Smooth muscle cell (in vitro differentiated cells): ENCODE measurements at regions not wholly inside any gene's neighbourhood (a gene's known extent, or its start where the extent isn't known, plus 50 kb on each side); places are given as distances from the start of the nearest gene placed in this dataset.

Experiments
- DNase-seq: peaks from one replicate; lab custom pipeline; 2025; ENCODE audit not compliant: unreplicated experiment; lab: John Stamatoyannopoulos, UW
- H2AFZ ChIP-seq: fragments of 200-600 bp; sonication (generic); 2 replicates; pipeline ENCODE4 v1.6.0; 2016; ENCODE audit warnings: antibody characterized with exemption, low read depth, mild to moderate bottlenecking
- H3F3A ChIP-seq: fragments of 200-600 bp; sonication (generic); 2 replicates; pipeline ENCODE4 v1.6.0; 2017; ENCODE audit warnings: antibody characterized with exemption, low read depth
- H3K27ac ChIP-seq: fragments of 200-600 bp; sonication (generic); 2 replicates; pipeline ENCODE4 v1.5.1; 2016; ENCODE audit warnings: low read depth, mild to moderate bottlenecking
- H3K27me3 ChIP-seq: fragments of 200-600 bp; sonication (generic); 2 replicates; pipeline ENCODE4 v1.6.1; 2016; ENCODE audit warnings: low read depth, mild to moderate bottlenecking
- H3K36me3 ChIP-seq: fragments of 200-600 bp; sonication (generic); 2 replicates; pipeline ENCODE4 v1.5.1; 2016; ENCODE audit warnings: low read depth
- H3K4me1 ChIP-seq: fragments of 200-600 bp; sonication (generic); 2 replicates; pipeline ENCODE4 v1.5.1; 2016; ENCODE audit warnings: low read depth
- H3K4me2 ChIP-seq: fragments of 200-600 bp; sonication (generic); 2 replicates; pipeline ENCODE4 v1.6.0; 2016; ENCODE audit warnings: mild to moderate bottlenecking
- H3K4me3 ChIP-seq: fragments of 200-600 bp; sonication (generic); 2 replicates; pipeline ENCODE4 v1.5.1; 2016; ENCODE audit warnings: mild to moderate bottlenecking
- H3K79me2 ChIP-seq: fragments of 200-600 bp; sonication (generic); 2 replicates; pipeline ENCODE4 v1.6.0; 2016; ENCODE audit warnings: low read depth, mild to moderate bottlenecking
- H3K9ac ChIP-seq: fragments of 200-600 bp; sonication (generic); 2 replicates; pipeline ENCODE4 v1.6.0; 2016; ENCODE audit warnings: low read depth
- H3K9me3 ChIP-seq: fragments of 200-600 bp; sonication (generic); replicated peaks from 2 replicates; pipeline ENCODE4 v1.5.1; 2016; ENCODE audit warnings: low read depth
- H4K20me1 ChIP-seq: fragments of 200-600 bp; sonication (generic); 2 replicates; pipeline ENCODE4 v1.6.0; 2016; ENCODE audit warnings: low read depth
- WGBS: methylation state at CpG from one replicate; pipeline ENCODE4 v1.1.7; 2016; ENCODE audit warnings: low lambda C conversion rate; 5-methylcytosine and 5-hydroxymethylcytosine counted together
- TF ChIP-seq, protein P1 (sequence below): fragments of 200-600 bp; sonication (generic); IDR thresholded peaks from 2 replicates; pipeline ENCODE4 v1.5.1; 2017; ENCODE audit warnings: borderline replicate concordance, mild to moderate bottlenecking, antibody characterized with exemption; ENCODE audit not compliant: insufficient read depth, poor library complexity, severe bottlenecking

DNA sequence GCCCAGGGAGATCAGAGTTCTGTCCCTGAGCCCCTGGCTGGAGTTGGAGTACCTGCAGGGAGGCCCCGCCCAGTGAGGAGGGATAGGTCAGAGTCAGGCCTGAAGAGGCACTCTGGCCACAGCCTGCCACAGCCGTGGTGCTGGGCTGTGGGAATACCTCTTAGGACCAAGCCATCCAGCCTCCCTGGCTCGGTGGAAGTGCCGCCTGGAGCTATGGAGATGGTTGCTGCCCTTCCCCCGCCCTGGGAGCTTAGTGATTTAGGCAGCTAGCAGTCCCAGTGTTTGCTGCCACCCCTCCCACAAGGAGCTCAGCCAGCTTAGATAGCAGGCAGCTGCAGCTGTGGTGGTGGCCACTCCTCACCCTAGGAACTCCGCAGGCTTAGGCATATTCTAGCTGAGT lies 446.3 kb upstream of the GNPDA2 start:
- H3K4me3 ChIP-seq, result no peak overlapping the region
- no peaks in the 10 kb centered on the region for H3K9me3 ChIP-seq
- TF ChIP-seq, protein P1, sequence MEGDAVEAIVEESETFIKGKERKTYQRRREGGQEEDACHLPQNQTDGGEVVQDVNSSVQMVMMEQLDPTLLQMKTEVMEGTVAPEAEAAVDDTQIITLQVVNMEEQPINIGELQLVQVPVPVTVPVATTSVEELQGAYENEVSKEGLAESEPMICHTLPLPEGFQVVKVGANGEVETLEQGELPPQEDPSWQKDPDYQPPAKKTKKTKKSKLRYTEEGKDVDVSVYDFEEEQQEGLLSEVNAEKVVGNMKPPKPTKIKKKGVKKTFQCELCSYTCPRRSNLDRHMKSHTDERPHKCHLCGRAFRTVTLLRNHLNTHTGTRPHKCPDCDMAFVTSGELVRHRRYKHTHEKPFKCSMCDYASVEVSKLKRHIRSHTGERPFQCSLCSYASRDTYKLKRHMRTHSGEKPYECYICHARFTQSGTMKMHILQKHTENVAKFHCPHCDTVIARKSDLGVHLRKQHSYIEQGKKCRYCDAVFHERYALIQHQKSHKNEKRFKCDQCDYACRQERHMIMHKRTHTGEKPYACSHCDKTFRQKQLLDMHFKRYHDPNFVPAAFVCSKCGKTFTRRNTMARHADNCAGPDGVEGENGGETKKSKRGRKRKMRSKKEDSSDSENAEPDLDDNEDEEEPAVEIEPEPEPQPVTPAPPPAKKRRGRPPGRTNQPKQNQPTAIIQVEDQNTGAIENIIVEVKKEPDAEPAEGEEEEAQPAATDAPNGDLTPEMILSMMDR, result no peak
- DNase-seq, result no peak
- H2AFZ ChIP-seq, result no peak overlapping the region
- H3K27ac ChIP-seq, result no peak overlapping the region
- 73% methylated on average over 6 of the region's 6 CpGs for WGBS
- no peaks in the 10 kb centered on the region for H3K79me2 ChIP-seq
- no peaks in the 10 kb centered on the region for H3K4me1 ChIP-seq
- H3K27me3 ChIP-seq, result no peaks in the 10 kb centered on the region
- H4K20me1 ChIP-seq, result no peaks in the 10 kb centered on the region
- H3F3A ChIP-seq, result no peaks in the 10 kb centered on the region
- no peak overlapping the region for H3K9ac ChIP-seq
- H3K4me2 ChIP-seq, result no peak overlapping the region
- H3K36me3 ChIP-seq, result no peaks in the 10 kb centered on the region

DNA sequence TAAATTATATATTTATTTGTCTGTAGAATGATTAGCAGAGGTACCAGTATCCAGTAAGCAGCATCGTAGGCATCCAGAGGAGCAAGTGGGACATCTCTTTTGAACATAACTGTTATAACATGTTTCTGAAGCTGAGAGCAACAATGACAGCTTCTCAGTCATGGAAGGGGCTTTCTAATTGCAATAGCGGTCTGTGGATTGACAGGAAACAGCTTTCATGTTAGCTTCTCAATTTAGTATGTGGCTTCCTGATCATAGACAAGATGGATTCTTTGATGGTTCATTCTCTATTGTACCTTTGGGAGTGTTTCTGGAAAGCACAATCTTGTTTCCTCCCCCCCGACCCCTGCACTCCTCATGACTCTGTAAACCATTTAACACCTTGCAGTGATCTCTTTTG lies 434.6 kb upstream of the GNPDA2 start:
- 84% methylated on average over 3 of the region's 3 CpGs for WGBS

DNA sequence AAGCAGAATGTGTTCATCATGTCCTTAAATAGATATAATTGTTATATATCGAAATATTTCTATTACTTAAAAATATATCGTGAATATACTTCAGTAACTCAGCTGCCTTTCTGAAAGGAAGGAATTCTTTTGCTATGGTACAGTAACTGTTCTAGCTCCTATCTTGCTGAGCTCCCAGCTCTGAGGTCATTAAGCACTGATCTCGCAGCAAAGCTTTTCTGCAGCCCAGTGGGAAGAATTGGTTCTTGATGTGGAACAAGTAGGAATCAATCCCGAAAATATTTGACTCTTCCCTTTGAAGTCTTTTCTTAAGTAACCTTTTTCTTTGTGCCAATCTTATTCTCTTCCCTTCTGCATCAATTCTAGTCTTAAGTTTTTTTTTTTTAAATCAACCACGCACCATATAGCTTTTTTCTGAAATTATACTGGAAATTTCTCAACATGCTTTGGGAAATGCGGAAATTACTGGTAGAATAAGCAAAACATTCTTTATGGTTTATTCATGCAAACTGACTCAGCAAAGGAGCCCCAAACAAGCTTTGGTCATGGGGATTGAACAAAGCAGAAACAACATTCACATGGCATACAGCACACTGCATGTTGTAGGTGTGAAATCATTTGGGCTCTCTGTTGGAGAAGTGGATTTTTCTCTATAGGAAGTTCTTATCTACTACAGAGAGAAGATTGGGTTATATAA lies 428.9 kb upstream of the GNPDA2 start:
- peak overlapping the region; percentile 39 for H3K4me2 ChIP-seq
- no peaks in the 10 kb centered on the region for H3K36me3 ChIP-seq
- no peak overlapping the region for H2AFZ ChIP-seq
- H4K20me1 ChIP-seq, result no peaks in the 10 kb centered on the region
- H3K9me3 ChIP-seq, result no peaks in the 10 kb centered on the region
- H3K27ac ChIP-seq, result no peak overlapping the region
- TF ChIP-seq, protein P1, result no peak
- WGBS, result 80% methylated on average over 6 of the region's 6 CpGs
- no peak for DNase-seq
- H3K4me1 ChIP-seq, result no peaks in the 10 kb centered on the region
- no peak overlapping the region for H3K9ac ChIP-seq
- H3F3A ChIP-seq, result no peaks in the 10 kb centered on the region
- H3K27me3 ChIP-seq, result no peaks in the 10 kb centered on the region
- H3K79me2 ChIP-seq, result no peaks in the 10 kb centered on the region
- no peak overlapping the region for H3K4me3 ChIP-seq

More for the DNA sequence above, 434.6 kb upstream of the GNPDA2 start:
- Histone ChIP-seq H3K4me1 (no peaks in the 10 kb centered on the region), H3K27me3 (no peaks in the 10 kb centered on the region), H2AFZ (no peak overlapping the region), H3K27ac (no peak overlapping the region), H3K79me2 (no peaks in the 10 kb centered on the region), H3K9ac (no peak overlapping the region), H3F3A (no peaks in the 10 kb centered on the region), H3K4me2 (no peak overlapping the region), H3K36me3 (no peaks in the 10 kb centered on the region), H3K4me3 (no peak overlapping the region), H4K20me1 (no peaks in the 10 kb centered on the region), H3K9me3 (no peaks in the 10 kb centered on the region)
- no peak for DNase-seq
- TF ChIP-seq, protein P1, result no peak

DNA sequence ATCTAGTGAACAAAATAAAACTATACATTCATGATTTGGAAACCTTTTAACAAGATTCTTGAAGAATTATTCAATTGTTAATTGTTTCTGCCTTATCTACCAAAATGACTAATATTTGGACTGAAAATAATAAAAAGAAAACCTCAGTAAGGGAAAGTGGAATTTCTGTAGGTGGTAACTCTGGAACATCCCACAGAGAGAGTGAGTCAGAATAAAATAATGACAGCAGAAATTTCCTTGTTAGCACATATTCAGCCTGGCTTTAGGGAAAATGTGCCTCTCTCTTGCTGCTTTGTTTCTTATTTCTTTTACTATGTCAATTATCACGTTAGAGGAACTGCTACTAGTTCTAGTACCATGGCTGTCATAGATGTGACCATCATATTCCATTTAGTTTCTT lies 421.5 kb upstream of the GNPDA2 start:
- TF ChIP-seq, protein P1, result no peak
- Histone ChIP-seq H3K9me3 (no peaks in the 10 kb centered on the region), H3K27ac (no peak overlapping the region), H3K79me2 (no peaks in the 10 kb centered on the region), H4K20me1 (no peaks in the 10 kb centered on the region), H3K4me2 (no peak overlapping the region), H3K36me3 (no peaks in the 10 kb centered on the region), H3F3A (no peaks in the 10 kb centered on the region), H3K4me1 (no peaks in the 10 kb centered on the region), H2AFZ (no peak overlapping the region), H3K27me3 (no peaks in the 10 kb centered on the region), H3K9ac (no peak overlapping the region), H3K4me3 (no peak overlapping the region)
- no peak for DNase-seq
- WGBS, result 61% methylated on average over 1 of the region's 1 CpG
